GM18858 (cell line): ENCODE measurements at regions not wholly inside any gene's neighbourhood (a gene's known extent, or its start where the extent isn't known, plus 50 kb on each side); places are given as distances from the start of the nearest gene placed in this dataset.

Experiments used
- ATAC-seq: cut with Tn5 transposase; IDR thresholded peaks from one replicate; pipeline ENCODE4 v1.9.1; 2021; ENCODE audit not compliant: unreplicated experiment

DNA sequence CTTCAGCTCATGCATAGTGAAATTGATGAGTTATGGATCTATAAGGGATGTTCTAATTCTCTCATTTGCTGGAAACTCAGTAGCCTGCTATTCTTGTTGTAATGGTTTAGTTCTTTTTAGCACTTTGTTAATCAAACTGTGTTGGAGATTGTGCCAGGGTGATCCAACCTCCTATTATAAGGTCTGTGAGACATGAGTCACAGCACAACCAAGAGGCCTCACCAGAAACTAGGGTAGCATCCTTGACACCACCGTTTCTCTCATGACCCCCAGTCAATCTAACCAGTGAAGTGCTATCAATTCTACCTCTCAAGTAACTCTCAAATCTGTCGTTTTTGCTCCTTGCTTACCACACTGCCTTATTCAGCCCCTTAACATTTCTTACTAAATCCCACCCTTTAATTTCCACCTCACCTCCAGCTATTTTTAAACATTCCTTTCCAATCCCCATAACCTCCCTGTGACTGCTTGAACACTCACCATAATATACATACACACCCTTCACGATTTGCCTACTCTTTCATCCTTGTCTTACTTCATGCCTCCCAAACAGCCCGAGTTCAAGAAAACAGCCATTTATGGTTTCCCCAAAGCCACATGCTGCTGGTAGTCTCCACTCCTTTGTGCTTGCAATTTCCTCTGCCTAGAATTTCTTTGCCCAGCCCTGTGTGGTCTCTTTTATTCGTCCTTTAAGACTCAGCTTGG lies 53.9 kb upstream of the NUDT4 start:
- no peak for ATAC-seq

DNA sequence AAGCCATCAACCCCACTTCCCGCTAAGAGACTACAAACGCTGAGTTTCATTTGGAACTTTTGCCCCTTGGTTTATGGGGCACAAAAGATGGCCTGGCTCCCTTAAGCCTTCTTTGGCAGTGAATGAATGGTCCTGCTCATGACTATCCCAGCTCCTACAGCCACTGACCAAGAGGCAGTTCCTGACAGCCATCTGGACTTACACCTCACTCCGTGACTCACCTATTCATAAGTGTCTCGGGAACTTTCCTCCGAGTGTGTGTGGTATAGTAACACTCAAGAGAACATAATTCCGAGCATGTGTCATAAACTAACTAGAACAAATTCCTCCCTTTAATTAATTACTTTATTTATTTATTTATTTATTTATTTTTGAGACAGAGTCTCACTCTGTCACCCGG lies 51.9 kb upstream of the NUDT4 start:
- no peak for ATAC-seq
